Astrocyte of the cerebellum (primary cell): ENCODE measurements at regions not wholly inside any gene's neighbourhood (a gene's known extent, or its start where the extent isn't known, plus 50 kb on each side); places are given as distances from the start of the nearest gene placed in this dataset.
"Not testable (repeated sequence)": the region's sequence is repeated elsewhere in the genome, so short reads cannot be mapped to it uniquely, and the experiment has no call there.

Experiments used
- DNase-seq: peaks from one replicate; pipeline ENCODE4 v3.0.0-alpha.2; 2011; ENCODE audit warnings: low read depth
- H3K4me3 ChIP-seq: 2 replicates; pipeline ENCODE4 v1.5.1; 2011; ENCODE audit warnings: mild to moderate bottlenecking, low read depth, low read length, moderate library complexity
- CTCF ChIP-seq: IDR thresholded peaks from 2 replicates; pipeline ENCODE4 v1.5.1; 2012; ENCODE audit warnings: low read length, low read depth, moderate library complexity, mild to moderate bottlenecking; ENCODE audit errors: missing control alignments
- in situ Hi-C: cut with HindIII; loops from 2 replicates; pipeline ENCODE4 v1.10.0; 2017; ENCODE audit warnings: low sequenced_read_pairs

DNA sequence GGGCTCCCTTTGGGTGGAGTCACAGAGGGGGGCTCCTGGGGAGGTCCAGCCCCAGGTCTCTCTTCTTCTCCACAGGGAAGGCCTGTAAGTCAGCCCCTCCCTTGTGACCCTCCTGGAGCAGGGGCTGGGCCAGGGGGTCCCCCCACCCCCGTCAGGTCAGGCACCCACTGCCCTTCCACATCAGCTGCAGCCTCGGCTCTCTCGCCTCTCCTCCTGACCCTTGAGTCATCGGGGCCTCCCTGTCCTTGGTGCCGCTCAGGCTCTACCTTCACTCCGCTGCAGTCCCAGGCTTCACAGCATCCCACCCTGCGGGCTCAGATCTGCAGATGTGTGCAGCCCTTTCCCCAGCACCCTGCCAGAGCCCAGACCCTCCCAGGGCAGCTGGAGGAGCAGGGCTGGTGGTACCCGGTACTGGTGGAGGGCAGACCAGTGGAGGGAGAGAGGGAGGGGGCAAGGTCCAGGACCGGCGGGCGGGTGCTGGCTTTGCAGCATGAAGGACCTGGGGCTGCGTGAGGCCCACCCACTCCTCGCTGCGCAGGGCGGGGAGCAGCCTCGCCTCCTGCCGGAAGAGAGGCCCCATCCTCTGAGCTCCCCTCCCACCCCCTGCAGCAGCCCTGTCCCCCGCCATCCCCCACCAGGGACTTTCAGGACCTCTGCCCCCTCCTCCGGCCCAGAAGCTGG lies 117.1 kb downstream of the FAM53A start:
- no peak overlapping the region for H3K4me3 ChIP-seq
- in situ Hi-C loops = no loop called here
- no peak for DNase-seq
- no peak for TF ChIP-seq CTCF

DNA sequence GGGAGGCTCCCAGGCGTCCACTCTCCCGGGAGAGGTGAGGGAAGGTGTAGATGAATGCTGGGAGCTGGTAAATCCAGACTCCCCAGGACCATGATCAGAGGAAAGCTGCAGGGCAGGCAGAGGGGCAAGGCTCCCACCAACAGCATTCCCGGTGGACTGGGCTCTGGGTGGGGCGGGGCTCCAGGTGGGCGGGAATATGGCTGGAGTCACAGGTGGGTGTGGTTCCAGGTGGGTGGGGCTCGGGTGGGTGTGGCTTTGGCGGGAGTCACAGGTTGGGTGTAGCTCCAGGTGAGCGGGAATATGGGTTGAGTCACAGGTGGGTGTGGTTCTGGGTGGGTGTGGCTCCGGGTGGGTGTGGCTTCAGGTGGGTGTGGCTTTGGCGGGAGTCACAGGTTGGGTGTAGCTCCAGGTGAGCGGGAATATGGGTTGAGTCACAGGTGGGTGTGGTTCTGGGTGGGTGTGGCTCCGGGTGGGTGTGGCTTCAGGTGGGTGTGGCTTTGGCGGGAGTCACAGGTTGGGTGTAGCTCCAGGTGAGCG lies 117.7 kb downstream of the FAM53A start:
- in situ Hi-C loops, DNase-seq, H3K4me3 ChIP-seq: not testable (repeated sequence)

DNA sequence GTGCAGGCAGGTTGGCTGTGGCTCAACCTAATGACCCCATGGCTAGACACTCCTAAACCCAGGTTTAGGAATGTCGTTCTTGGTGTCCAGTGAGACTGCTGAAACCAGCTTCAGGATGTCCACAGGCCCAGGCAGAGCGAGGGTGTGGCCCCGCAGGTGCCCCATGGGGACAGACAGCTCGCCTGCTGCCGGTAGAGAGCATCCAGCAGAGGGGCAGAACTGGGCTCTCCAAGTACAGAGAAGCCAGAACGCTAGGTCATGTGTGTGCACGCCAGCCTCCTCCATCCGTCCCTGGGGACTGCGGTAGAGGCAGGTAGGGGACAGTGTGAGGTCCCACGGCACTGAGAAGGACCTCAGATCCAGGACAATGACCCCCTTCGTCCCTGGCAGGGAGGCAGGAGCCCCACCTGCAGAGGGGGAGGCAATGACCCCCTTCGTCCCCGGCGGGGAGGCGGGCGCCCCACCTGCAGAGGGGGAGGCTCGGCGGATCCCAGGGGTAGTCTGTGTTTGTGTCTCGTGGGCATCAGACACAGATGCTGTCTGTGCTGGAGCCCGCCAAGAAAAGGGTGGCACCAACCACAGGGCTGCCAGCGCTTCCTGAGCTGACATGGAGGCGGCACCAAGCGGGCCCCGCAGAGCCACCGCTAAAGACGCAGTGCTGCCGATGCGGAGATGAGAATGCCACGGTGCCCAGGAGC lies 118.4 kb downstream of the FAM53A start:
- H3K4me3 ChIP-seq = no peak overlapping the region
- no peak for TF ChIP-seq CTCF
- no peak for DNase-seq
- in situ Hi-C loops = no loop called here

- no peak overlapping the region for H3K4me3 ChIP-seq
- no peak for TF ChIP-seq CTCF
- DNase-seq = no peak
- in situ Hi-C loops = no loop called here
Measured at GRCh38 chr4:1564535-1565375, 119.4 kb downstream of the FAM53A start.

GRCh38 chr4:1563768-1564485 lies 120.2 kb downstream of the FAM53A start:
- no peak for TF ChIP-seq CTCF
- H3K4me3 ChIP-seq = no peak overlapping the region
- no peak for DNase-seq
- in situ Hi-C loops = no loop called here

DNA sequence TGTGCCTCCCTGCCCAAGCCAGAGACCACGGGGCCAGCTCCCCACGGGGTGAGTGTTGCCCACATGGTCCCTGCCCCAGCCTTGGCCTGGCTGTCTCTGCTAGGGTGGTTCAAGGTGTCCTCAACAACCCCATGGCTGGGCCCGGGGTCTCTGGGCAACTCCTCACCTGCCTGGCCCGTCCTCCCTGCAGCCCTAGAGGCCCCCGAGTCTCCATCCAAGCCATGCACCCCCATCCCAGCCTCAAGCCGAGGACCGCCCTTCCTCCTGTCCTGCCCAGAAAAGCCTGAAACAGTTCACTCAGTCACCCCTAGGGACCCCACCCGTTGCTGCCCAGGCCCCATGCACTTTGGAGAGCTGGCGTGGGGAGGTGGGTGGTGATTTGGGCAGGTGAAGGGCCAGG lies 120.9 kb downstream of the FAM53A start:
- in situ Hi-C loops = no loop called here
- TF ChIP-seq CTCF = no peak
- no peak overlapping the region for H3K4me3 ChIP-seq
- no peak for DNase-seq
